ENCODE measurements at regions not wholly inside any gene's neighbourhood (a gene's known extent, or its start where the extent isn't known, plus 50 kb on each side); places are given as distances from the start of the nearest gene placed in this dataset.

- H3K36me3 ChIP-seq (ENCODE audit: control insufficient read depth, insufficient read depth, low read length): no peaks in the 10 kb centered on the region
- H3K4me3 ChIP-seq (ENCODE audit: low read length): no peak overlapping the region
- no peak overlapping the region for H3K27ac ChIP-seq (ENCODE audit: low read depth, low read length)
- H4K5ac ChIP-seq (ENCODE audit: low read length): no peak overlapping the region
- no peaks in the 10 kb centered on the region for H3K4me1 ChIP-seq (ENCODE audit: control insufficient read depth, low read depth, low read length)
- no peaks in the 10 kb centered on the region for H3K27me3 ChIP-seq (ENCODE audit: insufficient read depth, low read length, poor library complexity)
- no peak for DNase-seq
- H3K4me2 ChIP-seq (ENCODE audit: low read length): no peak overlapping the region
- H3K56ac ChIP-seq (ENCODE audit: low read length): no peak overlapping the region
- no peak overlapping the region for H3K4ac ChIP-seq (ENCODE audit: low read depth, low read length)
- no peak overlapping the region for H2BK5ac ChIP-seq (ENCODE audit: low read length)
- no peaks in the 10 kb centered on the region for H3K79me2 ChIP-seq (ENCODE audit: control insufficient read depth, insufficient read depth, low read length)
- no peak overlapping the region for H4K8ac ChIP-seq (ENCODE audit: low read depth, low read length)
- H3K18ac ChIP-seq (ENCODE audit: low read length): no peak overlapping the region
- H3K79me1 ChIP-seq (ENCODE audit: low read length): no peaks in the 10 kb centered on the region
- no peak overlapping the region for H2BK15ac ChIP-seq (replicated peaks; ENCODE audit: low read depth)
- H2AK5ac ChIP-seq (ENCODE audit: low read length): no peak overlapping the region
- no peak overlapping the region for H2BK120ac ChIP-seq (ENCODE audit: low read depth, low read length)
- H3K23ac ChIP-seq (ENCODE audit: low read length): no peak overlapping the region
- no peak overlapping the region for H3K9ac ChIP-seq (ENCODE audit: low read length)
These were observed 1034.5 kb upstream of the PHF14 start for GRCh38 chr7:9939176-9939575.

GRCh38 chr7:9945131-9945530, 1028.5 kb upstream of the PHF14 start:
- no peak overlapping the region for H2BK15ac ChIP-seq (replicated peaks; ENCODE audit: low read depth)
- H3K4me3 ChIP-seq (ENCODE audit: low read length): no peak overlapping the region
- no peak overlapping the region for H3K27ac ChIP-seq (ENCODE audit: low read depth, low read length)
- no peak overlapping the region for H3K9ac ChIP-seq (ENCODE audit: low read length)
- no peak overlapping the region for H3K4me2 ChIP-seq (ENCODE audit: low read length)
- no peaks in the 10 kb centered on the region for H3K79me1 ChIP-seq (ENCODE audit: low read length)
- H3K4ac ChIP-seq (ENCODE audit: low read depth, low read length): no peak overlapping the region
- DNase-seq: no peak
- H3K79me2 ChIP-seq (ENCODE audit: control insufficient read depth, insufficient read depth, low read length): no peaks in the 10 kb centered on the region
- H4K5ac ChIP-seq (ENCODE audit: low read length): no peak overlapping the region
- no peak overlapping the region for H3K23ac ChIP-seq (ENCODE audit: low read length)
- H3K18ac ChIP-seq (ENCODE audit: low read length): no peak overlapping the region
- H3K36me3 ChIP-seq (ENCODE audit: control insufficient read depth, insufficient read depth, low read length): no peaks in the 10 kb centered on the region
- H3K27me3 ChIP-seq (ENCODE audit: insufficient read depth, low read length, poor library complexity): no peaks in the 10 kb centered on the region
- no peak overlapping the region for H2BK5ac ChIP-seq (ENCODE audit: low read length)
- H2BK120ac ChIP-seq (ENCODE audit: low read depth, low read length): no peak overlapping the region
- H4K8ac ChIP-seq (ENCODE audit: low read depth, low read length): no peak overlapping the region
- no peak overlapping the region for H2AK5ac ChIP-seq (ENCODE audit: low read length)
- no peak overlapping the region for H3K56ac ChIP-seq (ENCODE audit: low read length)
- H3K4me1 ChIP-seq (ENCODE audit: control insufficient read depth, low read depth, low read length): no peaks in the 10 kb centered on the region

- H2BK120ac ChIP-seq (ENCODE audit: low read depth, low read length): no peak overlapping the region
- H3K27me3 ChIP-seq (ENCODE audit: insufficient read depth, low read length, poor library complexity): no peaks in the 10 kb centered on the region
- no peak overlapping the region for H3K56ac ChIP-seq (ENCODE audit: low read length)
- H4K8ac ChIP-seq (ENCODE audit: low read depth, low read length): no peak overlapping the region
- H3K4me1 ChIP-seq (ENCODE audit: control insufficient read depth, low read depth, low read length): no peaks in the 10 kb centered on the region
- no peaks in the 10 kb centered on the region for H3K79me2 ChIP-seq (ENCODE audit: control insufficient read depth, insufficient read depth, low read length)
- H3K23ac ChIP-seq (ENCODE audit: low read length): no peak overlapping the region
- H4K5ac ChIP-seq (ENCODE audit: low read length): no peak overlapping the region
- H2AK5ac ChIP-seq (ENCODE audit: low read length): no peak overlapping the region
- H3K36me3 ChIP-seq (ENCODE audit: control insufficient read depth, insufficient read depth, low read length): no peaks in the 10 kb centered on the region
- peak; percentile 13 for DNase-seq
- no peak overlapping the region for H3K27ac ChIP-seq (ENCODE audit: low read depth, low read length)
- no peak overlapping the region for H3K4me3 ChIP-seq (ENCODE audit: low read length)
- H3K9ac ChIP-seq (ENCODE audit: low read length): no peak overlapping the region
- H3K4me2 ChIP-seq (ENCODE audit: low read length): no peak overlapping the region
- no peak overlapping the region for H3K18ac ChIP-seq (ENCODE audit: low read length)
- no peaks in the 10 kb centered on the region for H3K79me1 ChIP-seq (ENCODE audit: low read length)
- H2BK15ac ChIP-seq (replicated peaks; ENCODE audit: low read depth): no peak overlapping the region
- H3K4ac ChIP-seq (ENCODE audit: low read depth, low read length): no peak overlapping the region
- WGBS (ENCODE audit: extremely low coverage, insufficient coverage, low lambda C conversion rate): no CpG with 5 or more reads among the region's 2 CpGs
- no peak overlapping the region for H2BK5ac ChIP-seq (ENCODE audit: low read length)
These were observed 1027.8 kb upstream of the PHF14 start for GRCh38 chr7:9945857-9946256.

- no peak overlapping the region for H4K5ac ChIP-seq (ENCODE audit: low read length)
- H3K79me2 ChIP-seq (ENCODE audit: control insufficient read depth, insufficient read depth, low read length): no peaks in the 10 kb centered on the region
- H3K18ac ChIP-seq (ENCODE audit: low read length): no peak overlapping the region
- no peak overlapping the region for H2BK120ac ChIP-seq (ENCODE audit: low read depth, low read length)
- DNase-seq: no peak
- no peak overlapping the region for H3K4ac ChIP-seq (ENCODE audit: low read depth, low read length)
- H3K79me1 ChIP-seq (ENCODE audit: low read length): no peaks in the 10 kb centered on the region
- H2BK15ac ChIP-seq (replicated peaks; ENCODE audit: low read depth): no peak overlapping the region
- H4K8ac ChIP-seq (ENCODE audit: low read depth, low read length): no peak overlapping the region
- H3K27ac ChIP-seq (ENCODE audit: low read depth, low read length): no peak overlapping the region
- H2AK5ac ChIP-seq (ENCODE audit: low read length): no peak overlapping the region
- H3K56ac ChIP-seq (ENCODE audit: low read length): no peak overlapping the region
- H2BK5ac ChIP-seq (ENCODE audit: low read length): no peak overlapping the region
- no peaks in the 10 kb centered on the region for H3K4me1 ChIP-seq (ENCODE audit: control insufficient read depth, low read depth, low read length)
- no peaks in the 10 kb centered on the region for H3K27me3 ChIP-seq (ENCODE audit: insufficient read depth, low read length, poor library complexity)
- no CpG with 5 or more reads among the region's 2 CpGs for WGBS (ENCODE audit: extremely low coverage, insufficient coverage, low lambda C conversion rate)
- no peak overlapping the region for H3K4me3 ChIP-seq (ENCODE audit: low read length)
- no peak overlapping the region for H3K9ac ChIP-seq (ENCODE audit: low read length)
- H3K4me2 ChIP-seq (ENCODE audit: low read length): no peak overlapping the region
- no peak overlapping the region for H3K23ac ChIP-seq (ENCODE audit: low read length)
- no peaks in the 10 kb centered on the region for H3K36me3 ChIP-seq (ENCODE audit: control insufficient read depth, insufficient read depth, low read length)
These were observed 1018.5 kb upstream of the PHF14 start for GRCh38 chr7:9955138-9955537.

- Histone ChIP-seq H3K4me2 (ENCODE audit: low read length) (no peak overlapping the region), H3K79me2 (ENCODE audit: control insufficient read depth, insufficient read depth, low read length) (no peaks in the 10 kb centered on the region), H4K5ac (ENCODE audit: low read length) (no peak overlapping the region), H3K23ac (ENCODE audit: low read length) (no peak overlapping the region), H3K27me3 (ENCODE audit: insufficient read depth, low read length, poor library complexity) (no peaks in the 10 kb centered on the region), H3K4me3 (ENCODE audit: low read length) (no peak overlapping the region), H3K18ac (ENCODE audit: low read length) (no peak overlapping the region), H3K36me3 (ENCODE audit: control insufficient read depth, insufficient read depth, low read length) (no peaks in the 10 kb centered on the region), H2AK5ac (ENCODE audit: low read length) (no peak overlapping the region), H2BK5ac (ENCODE audit: low read length) (no peak overlapping the region), H2BK15ac (replicated peaks; ENCODE audit: low read depth) (no peak overlapping the region), H2BK120ac (ENCODE audit: low read depth, low read length) (no peak overlapping the region), H3K4ac (ENCODE audit: low read depth, low read length) (no peak overlapping the region), H3K56ac (ENCODE audit: low read length) (no peak overlapping the region), H3K9ac (ENCODE audit: low read length) (no peak overlapping the region), H3K4me1 (ENCODE audit: control insufficient read depth, low read depth, low read length) (no peaks in the 10 kb centered on the region), H3K79me1 (ENCODE audit: low read length) (no peaks in the 10 kb centered on the region), H3K27ac (ENCODE audit: low read depth, low read length) (no peak overlapping the region), H4K8ac (ENCODE audit: low read depth, low read length) (no peak overlapping the region)
- WGBS (ENCODE audit: extremely low coverage, insufficient coverage, low lambda C conversion rate): no CpG with 5 or more reads among the region's 5 CpGs
- no peak for DNase-seq
These were observed 1015.2 kb upstream of the PHF14 start for GRCh38 chr7:9958486-9958885.

GRCh38 chr7:9960460-9960859, 1013.2 kb upstream of the PHF14 start:
- Histone ChIP-seq H4K8ac (ENCODE audit: low read depth, low read length) (no peak overlapping the region), H3K4ac (ENCODE audit: low read depth, low read length) (no peak overlapping the region), H2BK15ac (replicated peaks; ENCODE audit: low read depth) (no peak overlapping the region), H3K36me3 (ENCODE audit: control insufficient read depth, insufficient read depth, low read length) (no peaks in the 10 kb centered on the region), H3K4me3 (ENCODE audit: low read length) (no peak overlapping the region), H3K27me3 (ENCODE audit: insufficient read depth, low read length, poor library complexity) (no peaks in the 10 kb centered on the region), H4K5ac (ENCODE audit: low read length) (no peak overlapping the region), H2BK5ac (ENCODE audit: low read length) (no peak overlapping the region), H2BK120ac (ENCODE audit: low read depth, low read length) (no peak overlapping the region), H2AK5ac (ENCODE audit: low read length) (no peak overlapping the region), H3K18ac (ENCODE audit: low read length) (no peak overlapping the region), H3K56ac (ENCODE audit: low read length) (no peak overlapping the region), H3K79me1 (ENCODE audit: low read length) (no peaks in the 10 kb centered on the region), H3K79me2 (ENCODE audit: control insufficient read depth, insufficient read depth, low read length) (no peaks in the 10 kb centered on the region), H3K23ac (ENCODE audit: low read length) (no peak overlapping the region), H3K9ac (ENCODE audit: low read length) (no peak overlapping the region), H3K27ac (ENCODE audit: low read depth, low read length) (no peak overlapping the region), H3K4me2 (ENCODE audit: low read length) (no peak overlapping the region), H3K4me1 (ENCODE audit: control insufficient read depth, low read depth, low read length) (no peaks in the 10 kb centered on the region)
- no CpG with 5 or more reads among the region's 3 CpGs for WGBS (ENCODE audit: extremely low coverage, insufficient coverage, low lambda C conversion rate)
- DNase-seq: no peak
